Brain pericyte (primary cell): ENCODE measurements at regions not wholly inside any gene's neighbourhood (a gene's known extent, or its start where the extent isn't known, plus 50 kb on each side); places are given as distances from the start of the nearest gene placed in this dataset.

ENCODE experiments used
- DNase-seq: peaks from one replicate; pipeline ENCODE4 v3.0.0-alpha.2; 2012; ENCODE audit warnings: low read depth, low spot score

DNA sequence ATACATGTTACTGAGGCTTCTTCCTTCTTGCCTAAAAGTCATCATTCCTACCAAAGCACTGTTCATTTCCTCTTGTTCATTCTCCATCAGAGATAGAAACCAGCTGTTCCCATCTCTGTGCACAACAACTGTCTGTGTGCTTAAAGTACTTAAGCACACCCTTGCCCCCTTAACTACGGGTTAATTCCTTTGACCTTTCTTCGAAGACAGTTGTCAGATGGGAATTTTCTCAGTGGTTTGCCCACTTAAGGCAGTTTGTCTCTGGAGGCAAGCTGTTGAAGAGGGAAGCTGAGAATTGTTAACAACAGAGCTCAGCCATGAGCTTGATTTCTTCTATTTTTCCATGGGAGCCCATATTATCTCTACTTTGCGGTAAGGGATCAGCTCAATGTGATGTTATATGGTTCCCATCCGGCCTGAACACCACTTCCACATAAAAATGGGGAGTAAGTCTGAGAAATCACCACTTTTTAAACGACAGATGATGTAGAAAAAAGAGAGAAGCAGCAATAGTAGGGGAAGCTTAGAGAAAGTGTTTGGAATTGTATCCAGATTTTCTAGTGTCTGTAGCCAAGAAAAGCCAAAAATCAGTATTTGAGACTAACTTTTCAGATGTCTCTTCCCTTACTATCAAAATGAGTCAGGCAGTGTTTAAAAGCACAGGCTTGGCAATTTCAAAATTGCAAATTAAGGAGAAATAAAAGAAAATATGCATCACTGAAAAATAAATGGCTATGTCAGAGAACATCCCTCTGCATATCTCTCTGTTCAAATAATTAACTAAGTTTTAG lies 194.4 kb downstream of the SLIT2 start:
- DNase-seq, result no peak

DNA sequence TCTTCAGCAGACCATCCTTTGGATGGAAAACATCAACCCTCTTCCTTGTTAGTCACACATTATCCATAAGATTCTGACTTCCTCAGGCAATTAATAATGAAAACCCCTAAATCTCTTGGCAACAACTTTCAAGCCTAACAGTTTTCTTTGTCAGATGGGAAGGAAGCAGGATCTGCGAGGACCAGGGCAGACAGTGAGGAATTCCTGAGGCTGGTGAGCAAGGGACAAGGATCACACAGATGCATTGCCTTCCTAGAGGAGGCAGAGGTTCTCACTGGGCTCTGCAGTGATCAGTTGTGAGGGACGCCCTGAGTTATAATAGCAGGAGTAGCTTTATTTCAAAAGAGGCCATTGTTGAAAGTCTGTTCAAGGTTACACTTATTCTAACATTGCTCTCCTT lies 195.4 kb downstream of the SLIT2 start:
- no peak for DNase-seq

DNA sequence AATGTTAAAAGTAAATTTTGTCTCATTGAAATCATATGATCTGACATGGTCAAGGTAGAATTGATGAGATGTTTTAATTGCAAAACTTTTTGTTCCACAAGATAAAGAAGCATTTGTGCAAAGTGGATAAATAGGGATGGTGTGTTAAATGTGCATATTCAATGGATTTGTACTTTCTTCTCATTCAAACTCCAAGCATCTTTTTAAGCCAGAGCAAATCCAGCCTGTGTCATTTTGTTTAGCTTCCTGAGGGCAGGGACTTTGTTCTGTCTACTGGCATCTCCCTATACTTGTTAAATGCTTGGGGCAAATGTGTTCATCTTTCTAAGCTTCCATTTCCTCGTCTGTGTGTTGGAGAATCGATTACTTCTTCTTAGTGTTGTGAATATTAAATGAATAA lies 200.3 kb downstream of the SLIT2 start:
- DNase-seq, result no peak

DNA sequence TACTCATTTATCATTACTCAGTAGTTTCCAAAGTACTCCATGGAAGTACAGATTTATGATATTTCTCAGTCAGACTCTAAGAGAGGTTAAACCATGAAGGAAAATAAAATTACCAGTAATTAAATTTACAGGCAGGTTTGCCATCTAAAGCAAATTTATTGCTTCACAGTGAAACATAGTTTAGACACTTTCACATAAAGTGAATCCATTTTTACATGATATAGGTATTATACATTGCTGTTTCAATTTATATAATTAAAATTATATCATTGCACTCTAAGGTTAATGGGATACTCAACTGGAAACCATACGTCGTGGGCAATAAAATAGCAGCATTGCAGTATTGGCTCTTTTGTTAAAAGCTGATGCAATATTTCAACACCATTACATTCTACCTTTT lies 202.8 kb downstream of the SLIT2 start:
- no peak for DNase-seq

DNA sequence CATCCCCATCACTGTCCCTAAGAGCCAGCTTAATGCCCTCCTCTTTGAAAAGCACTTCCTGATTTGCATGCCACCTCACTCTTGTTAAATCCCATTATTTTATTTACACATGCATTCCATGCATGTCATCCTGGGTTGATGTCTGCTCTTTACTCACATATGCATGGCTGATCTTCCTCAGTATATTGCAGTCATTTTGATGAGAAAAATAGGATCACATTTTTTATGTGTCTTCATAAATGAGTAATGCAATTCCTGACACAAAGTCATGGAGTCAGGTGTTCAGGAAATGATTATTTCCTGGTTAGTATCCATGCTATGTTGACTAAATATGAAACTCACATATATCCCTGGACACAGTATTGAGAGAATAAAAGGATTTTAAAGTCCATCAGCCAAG lies 204.7 kb downstream of the SLIT2 start:
- no peak for DNase-seq

DNA sequence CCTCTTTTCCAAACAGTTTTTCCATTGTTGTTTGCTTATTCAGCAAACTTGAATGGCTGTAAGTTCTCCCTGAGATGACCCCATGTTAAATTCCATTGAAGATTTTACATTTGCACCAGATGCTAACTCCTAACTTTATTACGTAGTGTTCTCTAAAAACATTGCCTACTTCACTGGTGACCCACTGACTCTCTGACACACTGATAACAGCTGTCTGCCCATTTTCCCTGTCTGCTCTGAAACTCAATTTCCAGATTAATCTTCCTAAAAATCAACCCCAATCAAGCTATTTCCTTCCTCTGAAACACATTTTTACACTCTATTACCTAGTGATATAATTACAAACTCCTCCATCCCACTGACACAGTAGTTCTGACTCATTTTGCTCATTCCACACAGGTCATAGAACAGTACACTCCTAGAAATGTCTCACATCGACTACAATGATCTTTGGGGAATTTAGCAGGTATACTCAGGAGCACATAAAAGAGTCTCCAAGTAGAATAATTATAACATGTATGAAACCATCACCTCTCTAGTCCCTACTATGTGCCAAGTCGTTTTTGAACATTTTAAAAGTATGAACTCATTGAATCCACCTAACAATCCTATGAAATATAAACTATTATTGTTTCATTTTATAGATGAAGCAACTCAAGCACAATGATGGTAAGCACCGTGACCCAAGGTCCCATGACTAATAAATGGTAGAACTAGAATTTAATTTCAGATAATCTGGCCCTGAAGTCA lies 210.9 kb downstream of the SLIT2 start:
- no peak for DNase-seq

DNA sequence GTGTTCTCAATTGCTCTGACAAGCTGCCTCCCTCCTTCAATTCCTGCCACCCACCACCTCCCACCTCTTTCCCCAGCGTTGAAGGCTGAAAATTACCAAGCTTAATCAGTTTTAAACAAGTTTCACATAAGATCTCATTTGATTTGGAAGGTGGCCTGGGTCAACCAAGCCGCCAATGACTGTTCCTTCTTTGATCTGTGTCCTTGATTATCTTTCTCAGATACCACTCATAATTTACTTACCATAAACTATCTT lies 211.4 kb downstream of the SLIT2 start:
- no peak for DNase-seq

DNA sequence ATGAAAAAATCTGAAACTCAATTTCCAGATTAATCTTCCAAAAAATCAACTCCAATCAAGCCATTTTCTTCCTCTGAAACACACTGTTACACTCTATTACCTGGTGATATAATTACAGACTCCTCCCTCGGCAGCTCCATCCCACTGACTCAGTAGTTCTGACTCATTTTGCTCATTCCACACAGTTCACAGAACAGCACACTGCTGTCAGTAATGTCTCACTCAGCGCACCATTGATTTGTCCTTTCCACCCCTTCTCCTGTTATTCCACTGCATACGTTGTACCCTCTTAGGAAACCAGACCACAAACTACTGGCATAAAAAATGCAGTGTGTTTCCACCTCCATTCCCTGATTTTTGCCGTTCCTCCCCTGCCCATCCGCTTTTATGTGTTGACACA lies 212.7 kb downstream of the SLIT2 start:
- DNase-seq, result no peak

DNA sequence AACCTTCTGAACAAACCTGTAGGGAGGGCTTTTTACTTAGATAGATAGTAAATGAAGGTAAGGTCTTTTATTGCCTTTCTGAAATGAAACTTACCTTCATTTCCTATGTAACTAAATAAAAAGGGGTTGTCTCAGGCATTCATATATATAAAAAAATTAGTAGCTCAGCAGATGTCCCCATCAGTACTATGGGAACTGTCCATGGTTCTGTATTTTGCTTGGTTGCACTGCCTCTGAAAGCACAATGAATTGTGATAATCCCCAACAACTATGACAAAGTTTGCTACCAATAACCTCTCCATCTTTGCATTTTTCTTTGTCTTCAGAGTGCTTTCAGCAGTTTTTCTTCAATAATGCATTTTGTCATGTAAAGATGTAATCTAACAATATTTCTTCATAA lies 222.4 kb downstream of the SLIT2 start:
- DNase-seq, result no peak

DNA sequence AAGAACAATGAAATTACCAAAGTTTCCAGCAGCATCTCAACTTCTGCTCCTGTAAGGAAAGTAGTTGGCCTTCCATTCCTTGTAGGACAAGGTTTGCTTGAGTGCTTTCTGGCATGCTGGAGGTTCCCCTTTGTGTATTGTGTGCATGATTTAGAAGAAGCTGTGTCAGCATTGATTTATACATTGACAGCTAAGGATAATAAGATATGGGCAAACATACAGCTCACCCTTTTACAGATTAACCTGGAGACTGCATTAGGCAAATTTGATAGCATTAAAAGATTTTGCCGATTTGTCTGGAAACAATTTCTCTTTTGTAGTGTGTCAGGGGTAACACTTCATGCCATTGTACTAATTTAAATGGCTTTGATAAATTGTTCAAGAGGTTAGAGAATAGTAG lies 221.8 kb upstream of the PACRGL start:
- no peak for DNase-seq

DNA sequence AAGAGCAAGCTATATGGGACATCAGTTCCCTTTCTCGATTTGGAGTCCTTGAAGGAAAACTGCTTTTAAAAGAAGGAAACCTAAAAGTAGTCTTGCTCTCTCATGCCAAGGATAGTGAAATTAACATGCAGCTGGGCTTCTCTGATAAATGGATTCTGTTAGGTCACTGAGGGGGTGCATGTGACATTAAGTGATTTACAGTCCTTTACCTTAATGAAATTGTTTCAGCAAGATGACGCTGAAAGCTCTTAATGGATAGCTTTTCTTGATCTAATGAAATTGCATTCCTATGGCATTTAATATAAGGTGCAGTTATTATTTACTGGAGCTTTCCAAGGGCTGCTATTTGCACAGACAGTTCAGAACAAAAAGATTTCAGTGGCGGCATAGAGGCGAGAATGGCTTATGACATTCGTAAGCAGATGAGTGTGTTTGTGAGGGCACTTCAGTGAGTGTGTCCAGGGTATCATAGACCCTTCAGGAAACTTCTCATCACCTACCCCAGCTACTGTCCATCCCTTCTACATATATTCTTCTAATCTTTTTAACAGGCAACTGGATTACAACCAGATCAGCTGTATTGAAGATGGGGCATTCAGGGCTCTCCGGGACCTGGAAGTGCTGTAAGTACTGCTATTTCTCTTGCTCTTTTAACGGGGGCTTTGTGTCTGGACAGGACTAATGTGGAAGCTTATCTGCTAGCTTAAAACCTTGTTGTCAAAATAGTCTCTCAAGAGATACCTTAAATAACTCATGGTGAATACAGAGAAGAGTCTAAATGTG lies 219.9 kb upstream of the PACRGL start:
- no peak for DNase-seq

DNA sequence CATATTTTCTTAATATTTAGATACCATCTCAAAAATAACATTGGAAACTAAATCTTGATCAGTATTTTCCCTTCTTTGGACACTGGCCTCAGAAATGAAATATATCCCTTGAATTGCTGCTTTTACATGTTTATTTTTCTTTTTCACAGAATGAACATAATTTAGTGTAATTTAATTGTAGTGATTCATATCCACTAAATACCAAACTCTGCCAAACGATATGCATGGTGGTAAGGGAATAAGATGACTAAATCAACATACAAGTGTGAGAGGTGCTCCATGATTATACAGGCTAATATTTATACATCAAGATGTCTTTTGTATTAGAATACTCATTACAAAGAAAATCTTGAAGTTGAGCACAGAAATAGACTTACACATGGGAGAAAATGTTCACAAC lies 216.8 kb upstream of the PACRGL start:
- no peak for DNase-seq

DNA sequence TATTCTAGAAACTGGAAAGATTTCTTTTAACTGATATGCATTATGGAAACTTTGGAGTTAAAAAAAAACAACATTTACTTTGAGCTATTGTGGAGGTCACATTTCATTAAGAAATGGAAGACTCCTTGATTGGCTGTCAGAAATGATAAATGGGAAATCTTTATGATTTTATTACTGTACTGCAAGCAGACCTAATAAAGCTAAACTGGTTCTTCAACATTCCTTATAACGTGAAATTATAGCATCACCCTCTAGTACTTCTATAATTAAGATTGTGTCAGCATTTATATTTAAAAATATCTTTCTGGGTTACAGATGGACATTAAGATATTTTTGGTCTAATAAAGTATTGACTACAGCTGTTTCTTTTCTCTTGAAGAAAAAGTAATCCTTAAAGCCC lies 213.8 kb upstream of the PACRGL start:
- no peak for DNase-seq

DNA sequence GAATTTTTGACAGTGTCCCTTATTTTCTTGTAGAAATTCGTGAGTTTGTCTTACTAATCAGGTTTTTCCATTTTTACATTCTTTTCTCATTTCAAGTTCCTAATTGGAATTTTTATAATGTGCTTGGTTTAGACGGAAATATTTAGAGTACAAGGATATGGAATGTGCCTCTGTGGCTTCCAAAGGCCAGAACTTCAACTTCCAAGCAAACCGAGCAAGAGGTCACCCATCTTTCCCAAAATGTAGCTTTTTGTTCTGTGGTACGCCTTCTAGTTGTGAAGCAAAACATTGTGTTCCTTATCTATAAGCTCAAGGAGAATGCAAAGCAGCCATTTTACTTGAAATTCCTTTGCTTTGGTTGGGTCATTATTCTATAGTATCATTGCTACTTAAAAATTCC lies 212.8 kb upstream of the PACRGL start:
- DNase-seq, result no peak

DNA sequence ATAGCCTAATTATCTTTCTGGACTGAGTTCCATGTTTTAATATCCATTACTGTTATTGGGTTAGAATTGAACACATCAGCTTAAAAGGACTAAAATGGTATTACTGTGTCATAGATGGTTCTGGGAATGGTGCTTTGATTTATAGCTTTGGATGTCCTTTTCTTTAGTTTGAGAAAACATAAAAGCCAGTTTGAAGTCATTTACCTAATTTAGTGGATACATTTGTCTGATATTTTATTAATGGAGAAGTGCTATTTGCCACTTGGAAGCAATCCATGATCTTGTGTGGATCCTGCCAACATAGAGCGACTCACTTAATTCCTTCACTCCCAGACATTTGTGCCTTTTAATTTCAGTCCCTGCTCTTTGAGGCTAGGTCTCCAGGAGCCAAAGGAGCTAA lies 212.4 kb upstream of the PACRGL start:
- DNase-seq, result no peak

DNA sequence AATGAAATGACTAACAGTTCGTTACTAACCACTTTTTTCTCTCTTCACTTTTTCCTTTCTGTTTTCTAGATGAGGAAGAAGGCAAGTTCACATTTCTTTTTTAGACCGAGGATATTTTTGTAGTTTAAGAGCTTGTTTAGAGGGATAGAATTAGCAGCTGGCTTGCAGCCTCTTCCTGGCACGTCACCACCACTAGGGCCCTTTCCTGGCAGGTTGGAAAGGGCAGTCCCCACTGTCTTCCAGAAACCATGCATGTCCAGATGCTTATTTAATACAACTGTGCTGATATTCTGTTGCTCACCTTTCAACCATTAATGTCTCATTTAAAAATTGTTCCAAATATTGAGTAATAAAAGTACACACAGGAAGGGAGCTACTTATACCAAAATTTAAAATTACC lies 209.5 kb upstream of the PACRGL start:
- no peak for DNase-seq

DNA sequence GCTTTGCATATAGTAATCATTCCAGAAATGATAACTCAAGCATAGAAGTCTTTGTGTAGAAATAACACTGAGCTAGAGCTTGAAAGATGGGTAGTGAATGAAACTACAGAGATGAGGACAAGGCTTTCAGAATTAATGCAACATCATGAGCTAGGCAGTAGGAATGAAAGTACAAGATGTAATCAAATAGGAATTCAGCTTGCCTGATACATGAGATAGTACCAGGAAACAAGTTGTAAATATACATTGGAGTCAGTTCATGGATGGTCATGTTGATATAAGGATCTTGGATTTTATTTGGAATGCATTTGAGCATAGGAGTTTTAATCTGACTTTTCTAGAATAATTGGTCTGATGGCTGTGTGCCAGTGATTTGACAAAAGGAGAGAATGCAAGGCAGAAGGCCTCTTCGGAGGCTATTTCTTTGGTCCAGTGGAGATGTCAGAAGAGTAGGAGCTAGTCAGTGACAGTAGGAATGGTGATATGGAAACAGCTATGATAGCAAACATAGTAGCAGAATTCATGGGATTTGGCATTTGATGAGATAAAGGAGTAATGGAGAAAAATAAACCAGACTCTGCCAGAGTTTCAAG lies 206.4 kb upstream of the PACRGL start:
- DNase-seq, result no peak

DNA sequence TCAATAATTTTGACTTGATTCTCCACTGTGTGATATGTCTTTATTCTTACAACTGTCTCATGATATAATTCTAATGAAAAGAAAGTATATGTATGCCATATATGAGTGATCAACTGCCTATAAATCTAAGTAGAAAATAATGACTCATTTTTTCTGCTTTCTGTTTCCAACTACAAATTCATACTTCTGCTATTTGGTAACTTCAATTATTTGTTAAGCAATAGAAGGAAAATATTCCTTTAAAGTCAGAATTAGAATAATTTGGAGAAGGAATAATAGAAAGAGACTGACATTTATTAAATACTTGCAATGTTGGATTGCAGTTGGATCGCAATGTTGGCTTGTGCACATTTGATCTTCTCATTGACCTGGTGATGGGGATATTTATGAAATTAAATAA lies 204.2 kb upstream of the PACRGL start:
- DNase-seq, result no peak

DNA sequence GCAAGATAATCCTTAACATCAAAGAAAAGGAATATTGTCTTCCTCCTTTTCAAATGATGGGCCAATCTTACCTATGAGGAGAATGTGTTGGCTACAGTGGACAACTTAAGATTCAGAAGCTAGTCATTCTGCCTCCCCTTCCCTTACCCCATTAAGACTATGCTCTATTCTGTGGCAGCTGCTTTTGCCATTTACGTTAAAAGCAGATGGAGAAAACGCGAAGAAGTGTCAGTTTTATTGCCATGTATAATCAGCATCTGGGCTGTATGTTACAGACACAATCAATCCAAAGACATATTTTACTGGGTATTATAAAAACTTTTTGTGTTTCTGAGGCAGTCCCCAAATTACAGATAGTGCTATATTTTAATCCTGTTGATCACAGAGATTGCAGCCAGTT lies 196.1 kb upstream of the PACRGL start:
- no peak for DNase-seq

DNA sequence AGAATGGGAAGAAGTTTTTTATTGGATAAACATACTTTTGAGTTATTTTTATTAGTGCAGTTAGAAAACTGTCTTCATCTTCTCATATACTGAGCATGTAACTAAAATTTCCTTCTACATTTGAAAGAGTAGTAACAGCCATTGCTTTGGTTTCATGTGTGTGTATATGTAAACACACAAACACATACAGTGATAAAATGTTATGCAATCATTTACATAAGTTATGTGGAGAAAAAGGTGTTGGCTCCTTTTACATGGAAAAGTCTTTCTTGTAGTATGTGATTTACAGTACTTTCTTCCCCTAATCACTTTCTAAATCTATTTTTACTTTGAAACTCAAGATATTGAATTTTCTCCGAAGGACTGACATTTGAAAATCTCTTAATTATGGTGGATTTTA lies 194.3 kb upstream of the PACRGL start:
- DNase-seq, result no peak

DNA sequence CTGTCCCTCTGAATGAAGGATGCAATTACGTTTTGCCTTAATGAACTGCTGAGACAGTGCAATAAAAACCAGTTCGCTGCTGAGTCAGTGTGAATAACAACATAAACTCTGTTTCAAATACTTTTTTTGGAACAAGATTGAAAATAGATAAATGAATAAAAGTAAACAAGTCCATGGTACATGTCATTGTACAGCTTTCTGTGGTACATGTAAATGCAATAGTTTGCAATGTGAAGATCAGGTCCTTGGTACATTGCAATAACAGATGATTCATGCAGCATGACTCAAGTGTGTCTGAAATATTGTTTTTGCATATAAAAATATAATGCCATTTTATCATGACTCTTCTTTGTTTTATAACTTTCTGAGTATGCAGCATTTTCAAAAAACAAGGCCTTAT lies 193.4 kb upstream of the PACRGL start:
- peak; percentile 31 for DNase-seq

DNA sequence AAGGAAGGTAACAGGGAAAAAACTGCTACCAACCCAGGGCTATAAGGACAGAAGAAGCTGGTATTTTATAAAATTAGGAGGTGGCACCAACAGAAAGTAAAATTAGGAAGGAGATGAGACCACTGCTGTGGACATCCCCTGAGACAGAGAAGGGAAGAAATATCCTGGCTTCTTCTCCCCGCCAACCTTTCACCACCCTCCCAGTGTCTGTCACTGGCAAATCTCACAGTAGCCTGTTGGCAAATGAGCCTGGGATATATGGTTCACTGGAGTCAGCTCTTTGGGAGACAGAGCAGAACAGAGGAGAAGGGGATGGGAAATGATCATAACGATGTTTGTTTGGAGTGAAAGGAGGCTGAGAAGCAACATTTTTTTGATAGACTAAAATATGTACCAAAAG lies 190.9 kb upstream of the PACRGL start:
- no peak for DNase-seq
